HG03135 (cell line): ENCODE measurements at regions not wholly inside any gene's neighbourhood (a gene's known extent, or its start where the extent isn't known, plus 50 kb on each side); places are given as distances from the start of the nearest gene placed in this dataset.

ENCODE experiments used
- ATAC-seq: cut with Tn5 transposase; IDR thresholded peaks from one replicate; pipeline ENCODE4 v1.9.1; 2021; ENCODE audit warnings: mild to moderate bottlenecking, moderate library complexity; ENCODE audit not compliant: unreplicated experiment

- no peak for ATAC-seq
These were observed 212.1 kb upstream of the PPP1R3A start for GRCh38 chr7:114130866-114131265.

GRCh38 chr7:114128880-114129279 lies 210.1 kb upstream of the PPP1R3A start:
- no peak for ATAC-seq

GRCh38 chr7:114126095-114126494 lies 207.3 kb upstream of the PPP1R3A start:
- ATAC-seq: no peak

GRCh38 chr7:114112806-114113205 lies 194.0 kb upstream of the PPP1R3A start:
- no peak for ATAC-seq

GRCh38 chr7:114110666-114111065 lies 191.9 kb upstream of the PPP1R3A start:
- no peak for ATAC-seq

- ATAC-seq: no peak
These were observed 190.9 kb upstream of the PPP1R3A start for GRCh38 chr7:114109721-114110120.

- no peak for ATAC-seq
These were observed 190.5 kb upstream of the PPP1R3A start for GRCh38 chr7:114109304-114109703.

GRCh38 chr7:114108510-114108909 lies 189.7 kb upstream of the PPP1R3A start:
- no peak for ATAC-seq

GRCh38 chr7:114107522-114107921 lies 188.7 kb upstream of the PPP1R3A start:
- no peak for ATAC-seq

- ATAC-seq: no peak
These were observed 185.2 kb upstream of the PPP1R3A start for GRCh38 chr7:114104035-114104434.

GRCh38 chr7:114102996-114103395 lies 184.2 kb upstream of the PPP1R3A start:
- ATAC-seq: no peak

- ATAC-seq: no peak
These were observed 183.3 kb upstream of the PPP1R3A start for GRCh38 chr7:114102131-114102530.

- ATAC-seq: no peak
These were observed 182.0 kb upstream of the PPP1R3A start for GRCh38 chr7:114100810-114101209.

GRCh38 chr7:114099337-114099736 lies 180.5 kb upstream of the PPP1R3A start:
- ATAC-seq: no peak

GRCh38 chr7:114095885-114096284 lies 177.1 kb upstream of the PPP1R3A start:
- no peak for ATAC-seq

- no peak for ATAC-seq
These were observed 169.7 kb upstream of the PPP1R3A start for GRCh38 chr7:114088470-114088940.

- ATAC-seq: no peak
These were observed 169.1 kb upstream of the PPP1R3A start for GRCh38 chr7:114087653-114088469.

- ATAC-seq: no peak
These were observed 168.3 kb upstream of the PPP1R3A start for GRCh38 chr7:114086914-114087652.

- ATAC-seq: no peak
These were observed 167.7 kb upstream of the PPP1R3A start for GRCh38 chr7:114086537-114086913.

GRCh38 chr7:114085592-114086501 lies 167.0 kb upstream of the PPP1R3A start:
- no peak for ATAC-seq

GRCh38 chr7:114085313-114085591 lies 166.4 kb upstream of the PPP1R3A start:
- no peak for ATAC-seq
